DMS153 treated with DMSO at 0.1 percent for 48 hours (cell line): ENCODE measurements at regions not wholly inside any gene's neighbourhood (a gene's known extent, or its start where the extent isn't known, plus 50 kb on each side); places are given as distances from the start of the nearest gene placed in this dataset.

Experiments
- DNase-seq: peaks from one replicate; lab custom pipeline; 2025; ENCODE audit not compliant: unreplicated experiment; lab: John Stamatoyannopoulos, UW

GRCh38 chr13:106702505-106702904 lies 134.6 kb upstream of the ARGLU1 start:
- no peak for DNase-seq

- no peak for DNase-seq
Measured at GRCh38 chr13:106701771-106702341, 133.9 kb upstream of the ARGLU1 start.

GRCh38 chr13:106700439-106700838 lies 132.5 kb upstream of the ARGLU1 start:
- DNase-seq, result no peak

- no peak for DNase-seq
Measured at GRCh38 chr13:106700007-106700406, 132.1 kb upstream of the ARGLU1 start.

GRCh38 chr13:106699311-106699710 lies 131.4 kb upstream of the ARGLU1 start:
- DNase-seq, result no peak

- DNase-seq, result no peak
Measured at GRCh38 chr13:106696719-106697118, 128.8 kb upstream of the ARGLU1 start.

GRCh38 chr13:106696140-106696539 lies 128.2 kb upstream of the ARGLU1 start:
- DNase-seq, result no peak

- no peak for DNase-seq
Measured at GRCh38 chr13:106695139-106695538, 127.2 kb upstream of the ARGLU1 start.

GRCh38 chr13:106691861-106692260 lies 123.9 kb upstream of the ARGLU1 start:
- DNase-seq, result no peak

GRCh38 chr13:106691341-106691740 lies 123.4 kb upstream of the ARGLU1 start:
- no peak for DNase-seq

- DNase-seq, result no peak
Measured at GRCh38 chr13:106690779-106691178, 122.8 kb upstream of the ARGLU1 start.

GRCh38 chr13:106689906-106690305 lies 122.0 kb upstream of the ARGLU1 start:
- no peak for DNase-seq

- no peak for DNase-seq
Measured at GRCh38 chr13:106688940-106689339, 121.0 kb upstream of the ARGLU1 start.

GRCh38 chr13:106686163-106686562 lies 118.2 kb upstream of the ARGLU1 start:
- DNase-seq, result no peak

- DNase-seq, result no peak
Measured at GRCh38 chr13:106685143-106685542, 117.2 kb upstream of the ARGLU1 start.

GRCh38 chr13:106683918-106684317 lies 116.0 kb upstream of the ARGLU1 start:
- DNase-seq, result no peak

GRCh38 chr13:106683179-106683578 lies 115.2 kb upstream of the ARGLU1 start:
- no peak for DNase-seq

GRCh38 chr13:106681997-106682396 lies 114.1 kb upstream of the ARGLU1 start:
- no peak for DNase-seq

- DNase-seq, result no peak
Measured at GRCh38 chr13:106681536-106681935, 113.6 kb upstream of the ARGLU1 start.

- no peak for DNase-seq
Measured at GRCh38 chr13:106680796-106681472, 113.0 kb upstream of the ARGLU1 start.

GRCh38 chr13:106678646-106679418 lies 110.9 kb upstream of the ARGLU1 start:
- no peak for DNase-seq

- DNase-seq, result no peak
Measured at GRCh38 chr13:106675311-106675710, 107.4 kb upstream of the ARGLU1 start.
